ENCODE measurements at regions not wholly inside any gene's neighbourhood (a gene's known extent, or its start where the extent isn't known, plus 50 kb on each side); places are given as distances from the start of the nearest gene placed in this dataset.

GRCh38 chr1:72891976-72892375, 609.6 kb upstream of the NEGR1 start:
- intact Hi-C loops (cut with DNase I; ENCODE audit: low total_unique reads), result no loop called here
- TF ChIP-seq POLR2A (IDR thresholded peaks at IDR 0.05) (no peak), CTCF (IDR thresholded peaks at IDR 0.05) (no peak)
- Histone ChIP-seq H3K27me3 (no peaks in the 10 kb centered on the region), H3K36me3 (no peaks in the 10 kb centered on the region), H3K27ac (no peak overlapping the region), H3K9me3 (no peaks in the 10 kb centered on the region), H3K4me1 (no peaks in the 10 kb centered on the region), H3K4me3 (no peak overlapping the region)
- no peak for DNase-seq

- H3K27me3 ChIP-seq, result no peaks in the 10 kb centered on the region
These were observed 603.5 kb upstream of the NEGR1 start for GRCh38 chr1:72885841-72886240.

GRCh38 chr1:72885017-72885416, 602.7 kb upstream of the NEGR1 start:
- Histone ChIP-seq H3K36me3 (no peaks in the 10 kb centered on the region), H3K9me3 (no peaks in the 10 kb centered on the region), H3K27me3 (no peaks in the 10 kb centered on the region), H3K27ac (no peak overlapping the region), H3K4me1 (no peaks in the 10 kb centered on the region), H3K4me3 (no peak overlapping the region)
- no peak for TF ChIP-seq CTCF (IDR thresholded peaks at IDR 0.05)
- TF ChIP-seq POLR2A (IDR thresholded peaks at IDR 0.05), result no peak
- intact Hi-C loops (cut with DNase I; ENCODE audit: low total_unique reads), result no loop called here
- DNase-seq, result no peak

More at GRCh38 chr1:72885841-72886240, 603.5 kb upstream of the NEGR1 start:
- no peak for DNase-seq
- TF ChIP-seq CTCF (IDR thresholded peaks at IDR 0.05) (no peak), POLR2A (IDR thresholded peaks at IDR 0.05) (no peak)
- Histone ChIP-seq H3K4me3 (no peak overlapping the region), H3K9me3 (no peaks in the 10 kb centered on the region), H3K4me1 (no peaks in the 10 kb centered on the region), H3K27ac (no peak overlapping the region), H3K36me3 (no peaks in the 10 kb centered on the region)
- intact Hi-C loops (cut with DNase I; ENCODE audit: low total_unique reads), result no loop called here

DNA sequence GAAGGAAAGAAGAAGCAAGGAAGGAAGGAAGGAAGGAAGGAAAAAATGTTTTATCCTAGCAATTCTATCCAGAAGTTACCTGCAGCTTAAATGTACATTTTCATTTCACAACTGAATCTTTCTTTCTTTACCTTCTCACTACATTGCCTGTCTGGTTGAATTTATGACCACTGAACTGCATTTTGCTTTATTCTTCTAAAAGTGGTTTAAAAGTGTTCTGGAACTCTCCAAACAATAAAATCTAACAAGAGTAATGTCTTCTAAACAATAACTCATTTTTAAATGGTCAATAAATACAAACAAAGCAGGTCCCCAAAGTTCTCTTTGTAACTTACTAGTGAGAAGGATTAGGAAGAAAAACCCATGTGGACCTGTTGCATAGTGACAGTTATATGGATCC, 587.5 kb upstream of the NEGR1 start:
- no peak for DNase-seq
- H3K4me1 ChIP-seq, result no peaks in the 10 kb centered on the region
- H3K9me3 ChIP-seq, result no peaks in the 10 kb centered on the region
- intact Hi-C loops (cut with DNase I; ENCODE audit: low total_unique reads), result no loop called here
- H3K4me3 ChIP-seq, result no peak overlapping the region
- no peaks in the 10 kb centered on the region for H3K36me3 ChIP-seq
- TF ChIP-seq CTCF (IDR thresholded peaks at IDR 0.05) (no peak), POLR2A (IDR thresholded peaks at IDR 0.05) (no peak)
- no peak overlapping the region for H3K27ac ChIP-seq
- H3K27me3 ChIP-seq, result no peaks in the 10 kb centered on the region

DNA sequence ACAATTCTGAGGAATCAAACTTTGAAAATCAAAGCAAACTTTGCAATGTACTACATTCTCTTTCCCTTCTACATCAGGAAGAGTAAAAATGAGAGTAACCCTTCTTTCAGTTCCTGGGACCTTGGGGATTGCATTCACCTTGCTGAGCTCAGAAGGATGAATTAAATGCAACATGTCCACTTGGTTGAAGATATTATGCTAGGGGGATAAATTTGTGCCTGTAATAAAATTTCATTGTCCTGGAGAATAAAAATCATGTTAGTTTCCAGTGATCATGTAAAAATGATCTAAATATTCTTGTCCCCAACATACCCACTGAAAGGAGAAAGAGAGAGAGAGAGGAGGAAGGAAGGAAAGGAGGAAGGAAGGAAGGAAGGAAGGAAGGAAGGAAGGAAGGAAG, 587.1 kb upstream of the NEGR1 start:
- Histone ChIP-seq H3K36me3 (no peaks in the 10 kb centered on the region), H3K27me3 (no peaks in the 10 kb centered on the region), H3K4me1 (no peaks in the 10 kb centered on the region), H3K27ac (no peak overlapping the region), H3K4me3 (no peak overlapping the region), H3K9me3 (no peaks in the 10 kb centered on the region)
- no peak for TF ChIP-seq CTCF (IDR thresholded peaks at IDR 0.05)
- TF ChIP-seq POLR2A (IDR thresholded peaks at IDR 0.05), result no peak
- intact Hi-C loops (cut with DNase I; ENCODE audit: low total_unique reads), result no loop called here
- no peak for DNase-seq

Data from uterus (tissue), 3 donors.